H9 (cell line): ENCODE measurements at regions not wholly inside any gene's neighbourhood (a gene's known extent, or its start where the extent isn't known, plus 50 kb on each side); places are given as distances from the start of the nearest gene placed in this dataset.
A peak's percentile ranks its signal among the peaks of the same experiment; 100 is the strongest.
"Not testable (repeated sequence)": the region's sequence is repeated elsewhere in the genome, so short reads cannot be mapped to it uniquely, and the experiment has no call there.

ENCODE experiments used
- DNase-seq: peaks from one replicate; pipeline ENCODE4 v3.0.0-alpha.2; 2017
- H2AFZ ChIP-seq: one replicate; pipeline ENCODE4 v1.6.1; 2013; ENCODE audit warnings: mild to moderate bottlenecking, low read length, control low read depth, moderate library complexity
- H2AK5ac ChIP-seq: 2 replicates; pipeline ENCODE4 v1.6.1; 2013; ENCODE audit warnings: low read length, control low read depth, mixed read lengths; ENCODE audit not compliant: insufficient read length
- H2BK120ac ChIP-seq: one replicate; pipeline ENCODE4 v1.6.1; 2013; ENCODE audit warnings: low read depth, mild to moderate bottlenecking, low read length, control low read depth, inconsistent platforms; ENCODE audit not compliant: poor library complexity, severe bottlenecking
- H2BK12ac ChIP-seq: 2 replicates; pipeline ENCODE4 v1.6.1; 2013; ENCODE audit warnings: low read length, control low read depth, mixed read lengths, low read depth; ENCODE audit not compliant: insufficient read length
- H2BK15ac ChIP-seq: 2 replicates; pipeline ENCODE4 v1.6.1; 2013; ENCODE audit warnings: low read depth, low read length, control low read depth
- H2BK20ac ChIP-seq: one replicate; pipeline ENCODE4 v1.6.1; 2013; ENCODE audit warnings: low read depth, mild to moderate bottlenecking, low read length, control low read depth, inconsistent platforms; ENCODE audit not compliant: poor library complexity, severe bottlenecking
- H2BK5ac ChIP-seq: 2 replicates; pipeline ENCODE4 v1.6.1; 2013; ENCODE audit warnings: low read length, control low read depth, mixed read lengths; ENCODE audit not compliant: insufficient read length
- H3K14ac ChIP-seq: 2 replicates; pipeline ENCODE4 v1.6.1; 2013; ENCODE audit warnings: low read length, control low read depth; ENCODE audit not compliant: insufficient read depth
- H3K18ac ChIP-seq: 2 replicates; pipeline ENCODE4 v1.6.1; 2013; ENCODE audit warnings: low read depth, mild to moderate bottlenecking, mixed read lengths, low read length, control low read depth; ENCODE audit not compliant: insufficient read length
- H3K23ac ChIP-seq: 2 replicates; pipeline ENCODE4 v1.6.1; 2013; ENCODE audit warnings: low read length, control low read depth, mixed read lengths, low read depth; ENCODE audit not compliant: insufficient read length
- H3K23me2 ChIP-seq: 2 replicates; pipeline ENCODE4 v1.6.1; 2013; ENCODE audit warnings: low read depth, mild to moderate bottlenecking, mixed read lengths, low read length, control low read depth; ENCODE audit not compliant: insufficient read length, poor library complexity, severe bottlenecking
- H3K27ac ChIP-seq: 2 replicates; pipeline ENCODE4 v1.5.1; 2013; ENCODE audit warnings: low read length, control low read depth, mixed read lengths, low read depth; ENCODE audit not compliant: insufficient read length
- H3K27me3 ChIP-seq: 2 replicates; pipeline ENCODE4 v1.6.1; 2013; ENCODE audit warnings: low read length, control low read depth, inconsistent platforms; ENCODE audit not compliant: insufficient read depth
- H3K4ac ChIP-seq: 2 replicates; pipeline ENCODE4 v1.6.1; 2013; ENCODE audit warnings: low read depth, mild to moderate bottlenecking, control low read depth, inconsistent platforms, low read length, moderate library complexity
- H3K4me1 ChIP-seq: 2 replicates; pipeline ENCODE4 v1.6.1; 2013; ENCODE audit warnings: low read length, control low read depth, inconsistent platforms; ENCODE audit not compliant: insufficient read depth
- H3K4me2 ChIP-seq: 2 replicates; pipeline ENCODE4 v1.6.1; 2013; ENCODE audit warnings: low read length, control low read depth, mixed read lengths; ENCODE audit not compliant: insufficient read length, insufficient read depth
- H3K56ac ChIP-seq: 2 replicates; pipeline ENCODE4 v1.6.1; 2013; ENCODE audit warnings: low read depth, mild to moderate bottlenecking, mixed read lengths, low read length, control low read depth; ENCODE audit not compliant: insufficient read length
- H3K79me1 ChIP-seq: 2 replicates; pipeline ENCODE4 v1.6.1; 2013; ENCODE audit warnings: low read depth, mild to moderate bottlenecking, moderate library complexity, low read length, control low read depth, inconsistent platforms; ENCODE audit not compliant: insufficient read depth, poor library complexity, severe bottlenecking
- H3K79me2 ChIP-seq: 2 replicates; pipeline ENCODE4 v1.6.1; 2013; ENCODE audit warnings: low read length, control low read depth, inconsistent platforms; ENCODE audit not compliant: insufficient read depth
- H3K9ac ChIP-seq: 2 replicates; pipeline ENCODE4 v1.6.1; 2013; ENCODE audit warnings: low read length, control low read depth, mixed read lengths; ENCODE audit not compliant: insufficient read length; ENCODE audit errors: extremely low read depth
- H3K9me3 ChIP-seq: one replicate; pipeline ENCODE4 v1.6.1; 2013; ENCODE audit warnings: low read depth, low read length, inconsistent platforms; ENCODE audit not compliant: control insufficient read depth
- H3T11ph ChIP-seq: one replicate; pipeline ENCODE4 v1.6.1; 2013; ENCODE audit warnings: mild to moderate bottlenecking, low read length, control low read depth, inconsistent platforms
- H4K20me1 ChIP-seq: one replicate; pipeline ENCODE4 v1.6.1; 2013; ENCODE audit not compliant: control insufficient read depth, insufficient read length, insufficient read depth
- H4K5ac ChIP-seq: 2 replicates; pipeline ENCODE4 v1.6.1; 2013; ENCODE audit warnings: low read depth, mild to moderate bottlenecking, mixed read lengths, low read length, control low read depth; ENCODE audit not compliant: insufficient read length
- H4K8ac ChIP-seq: replicated peaks from 2 replicates; pipeline ENCODE4 v1.6.1; 2013; ENCODE audit warnings: low read length, control low read depth, mixed read lengths, low read depth; ENCODE audit not compliant: insufficient read length
- H4K91ac ChIP-seq: 2 replicates; pipeline ENCODE4 v1.6.1; 2013; ENCODE audit warnings: low read depth, mild to moderate bottlenecking, moderate library complexity, mixed read lengths, low read length, control low read depth; ENCODE audit not compliant: insufficient read length
- H3K27ac Mint-ChIP-seq, 3 experiments: 2 replicates in 2 of 3; 3 replicates in 1 of 3; pipeline ENCODE4 v1.8.0; 2020 to 2021; ENCODE audit warnings: mixed read lengths in 3 of 3, mild to moderate bottlenecking in 1 of 3, moderate library complexity in 1 of 3
- H3K27me3 Mint-ChIP-seq: 2 replicates; pipeline ENCODE4 v1.8.0; 2021; ENCODE audit warnings: low read depth, mild to moderate bottlenecking, moderate library complexity, mixed read lengths
- H3K36me3 Mint-ChIP-seq, 3 experiments: 2 replicates in 2 of 3; 3 replicates in 1 of 3; pipeline ENCODE4 v1.8.0; 2020 to 2021; ENCODE audit warnings: low read depth in 3 of 3, mixed read lengths in 3 of 3; ENCODE audit not compliant: insufficient read depth in 1 of 3
- H3K4me1 Mint-ChIP-seq, 2 experiments: 2 replicates each; pipeline ENCODE4 v1.8.0; 2020; ENCODE audit warnings: mixed read lengths in 2 of 2
- H3K4me3 Mint-ChIP-seq, 2 experiments: 2 replicates in 1 of 2; 3 replicates in 1 of 2; pipeline ENCODE4 v1.8.0; 2020 to 2021; ENCODE audit warnings: mild to moderate bottlenecking in 2 of 2, mixed read lengths in 2 of 2, moderate library complexity in 1 of 2
- H3K9me3 Mint-ChIP-seq, 2 experiments: 2 replicates in 1 of 2; 3 replicates in 1 of 2; pipeline ENCODE4 v1.8.0; 2020; ENCODE audit warnings: mild to moderate bottlenecking in 2 of 2, mixed read lengths in 2 of 2, moderate library complexity in 1 of 2
- CTCF ChIP-seq: fragments of 200-600 bp; sonication (generic); conservative IDR thresholded peaks from 3 replicates; pipeline ENCODE4 v1.8.0; 2021; ENCODE audit warnings: antibody characterized with exemption, mild to moderate bottlenecking
- WGBS: extraction: QIAGEN DNeasy Blood & Tissue Kit; methylation state at CpG from one replicate; pipeline ENCODE4 v1.1.7; 2013; ENCODE audit warnings: missing lambda C conversion rate, low lambda C conversion rate, mixed read lengths; ENCODE audit not compliant: insufficient read length; ENCODE audit errors: extremely low coverage; 5-methylcytosine and 5-hydroxymethylcytosine counted together

GRCh38 chr6:94785514-94785913, 791.8 kb upstream of the MANEA start:
- WGBS: no CpG with 5 or more reads among the region's 4 CpGs
- no peak overlapping the region for H2AFZ ChIP-seq
- H3K14ac ChIP-seq: no peak overlapping the region

GRCh38 chr6:94785081-94785480, 792.3 kb upstream of the MANEA start:
- not testable (repeated sequence) for H2BK5ac ChIP-seq

More at GRCh38 chr6:94785514-94785913, 791.8 kb upstream of the MANEA start:
- H3K4me1 ChIP-seq: no peaks in the 10 kb centered on the region
- Mint-ChIP-seq H3K27ac (peak overlapping the region in 1 of 3 experiments; percentile 13; a peak in 1 of 7 replicates), H3K27me3 (no peaks in the 10 kb centered on the region), H3K4me3 (no peak overlapping the region), H3K4me1 (no peaks in the 10 kb centered on the region; a peak in 1 of 4 replicates), H3K36me3 (no peaks in the 10 kb centered on the region), H3K9me3 (peaks cover 0 to 2% of the 10 kb centered on the region in 2 experiments; a peak in 2 of 5 replicates)
- H2BK5ac ChIP-seq: no peak overlapping the region
- no peak overlapping the region for H3K18ac ChIP-seq
- H3K27me3 ChIP-seq: no peaks in the 10 kb centered on the region
- H3K4ac ChIP-seq: no peak overlapping the region
- no peak overlapping the region for H2BK12ac ChIP-seq
- H3K4me2 ChIP-seq: no peak overlapping the region
- H4K91ac ChIP-seq: no peak overlapping the region
- no peaks in the 10 kb centered on the region for H3K23me2 ChIP-seq
- H2BK15ac ChIP-seq: no peak overlapping the region
- DNase-seq: no peak
- no peak overlapping the region for H3T11ph ChIP-seq
- H3K9ac ChIP-seq: no peak overlapping the region
- TF ChIP-seq CTCF: no peak
- no peaks in the 10 kb centered on the region for H3K79me1 ChIP-seq
- H3K79me2 ChIP-seq: no peaks in the 10 kb centered on the region
- H3K9me3 ChIP-seq: no peaks in the 10 kb centered on the region
- H2BK20ac ChIP-seq: no peak overlapping the region
- no peak overlapping the region for H2AK5ac ChIP-seq
- no peak overlapping the region for H2BK120ac ChIP-seq
- no peak overlapping the region for H3K23ac ChIP-seq
- no peak overlapping the region for H3K27ac ChIP-seq
- no peak overlapping the region for H4K8ac ChIP-seq
- H3K56ac ChIP-seq: no peak overlapping the region
- no peaks in the 10 kb centered on the region for H4K20me1 ChIP-seq
- H4K5ac ChIP-seq: no peak overlapping the region

More at GRCh38 chr6:94785081-94785480, 792.3 kb upstream of the MANEA start:
- not testable (repeated sequence) for H3K27me3 ChIP-seq, H3K4ac ChIP-seq, H3K9ac ChIP-seq, H3T11ph ChIP-seq, H3K4me3 Mint-ChIP-seq, H3K56ac ChIP-seq, H3K4me2 ChIP-seq, H3K79me2 ChIP-seq, H3K23me2 ChIP-seq, H3K79me1 ChIP-seq, H2BK120ac ChIP-seq, H3K4me1 Mint-ChIP-seq, H3K9me3 ChIP-seq, H2BK12ac ChIP-seq, H2BK20ac ChIP-seq, H3K36me3 Mint-ChIP-seq, H4K8ac ChIP-seq, H3K27me3 Mint-ChIP-seq, H3K23ac ChIP-seq, H3K9me3 Mint-ChIP-seq, H2BK15ac ChIP-seq, H3K27ac ChIP-seq, H3K27ac Mint-ChIP-seq, H2AFZ ChIP-seq, H3K14ac ChIP-seq, H3K4me1 ChIP-seq, H4K20me1 ChIP-seq, H3K18ac ChIP-seq, H4K91ac ChIP-seq, H2AK5ac ChIP-seq, H4K5ac ChIP-seq, DNase-seq
- no CpG with 5 or more reads among the region's 2 CpGs for WGBS
